ENCODE measurements at regions not wholly inside any gene's neighbourhood (a gene's known extent, or its start where the extent isn't known, plus 50 kb on each side); places are given as distances from the start of the nearest gene placed in this dataset.

- TF ChIP-seq CTCF (IDR thresholded peaks at IDR 0.05) (no peak), POLR2AphosphoS5 (IDR thresholded peaks at IDR 0.05; ENCODE audit: insufficient read depth in 1 of 2, low read depth in 1 of 2) (no peak), POLR2A (IDR thresholded peaks at IDR 0.05) (no peak)
- no peaks in the 10 kb centered on the region for H3K9me3 ChIP-seq
- H3K27me3 ChIP-seq, result no peaks in the 10 kb centered on the region
- no peak for DNase-seq (ENCODE audit: extremely low spot score in 2 of 2)
- H3K4me3 ChIP-seq, result no peak overlapping the region
- H3K27ac ChIP-seq, result no peak overlapping the region
- no peaks in the 10 kb centered on the region for H3K36me3 ChIP-seq
- intact Hi-C loops (cut with DNase I), result no loop called here
- H3K4me1 ChIP-seq, result no peaks in the 10 kb centered on the region
Observed at GRCh38 chr1:199173356-199173755, 534.5 kb downstream of the PTPRC start.

- Histone ChIP-seq H3K27ac (no peak overlapping the region), H3K27me3 (no peaks in the 10 kb centered on the region), H3K4me1 (no peaks in the 10 kb centered on the region), H3K36me3 (no peaks in the 10 kb centered on the region), H3K9me3 (no peaks in the 10 kb centered on the region), H3K4me3 (no peak overlapping the region)
- no peak for TF ChIP-seq POLR2A (IDR thresholded peaks at IDR 0.05)
- TF ChIP-seq CTCF (IDR thresholded peaks at IDR 0.05), result no peak
- no peak for TF ChIP-seq POLR2AphosphoS5 (IDR thresholded peaks at IDR 0.05; ENCODE audit: insufficient read depth in 1 of 2, low read depth in 1 of 2)
- intact Hi-C loops (cut with DNase I), result no loop called here
- DNase-seq (ENCODE audit: extremely low spot score in 2 of 2), result no peak
Observed at GRCh38 chr1:199174336-199174735, 535.5 kb downstream of the PTPRC start.

- DNase-seq (ENCODE audit: extremely low spot score in 2 of 2), result no peak
- intact Hi-C loops (cut with DNase I), result no loop called here
- H3K4me3 ChIP-seq, result no peak overlapping the region
Observed at GRCh38 chr1:199176713-199177112, 537.9 kb downstream of the PTPRC start.

GRCh38 chr1:199177241-199177640, 538.4 kb downstream of the PTPRC start:
- TF ChIP-seq POLR2AphosphoS5 (IDR thresholded peaks at IDR 0.05; ENCODE audit: insufficient read depth in 1 of 2, low read depth in 1 of 2) (no peak), CTCF (IDR thresholded peaks at IDR 0.05) (no peak), POLR2A (IDR thresholded peaks at IDR 0.05) (no peak)
- no peaks in the 10 kb centered on the region for H3K4me1 ChIP-seq
- H3K36me3 ChIP-seq, result no peaks in the 10 kb centered on the region
- H3K9me3 ChIP-seq, result no peaks in the 10 kb centered on the region
- no peak overlapping the region for H3K27ac ChIP-seq
- no peak for DNase-seq (ENCODE audit: extremely low spot score in 2 of 2)
- H3K27me3 ChIP-seq, result no peaks in the 10 kb centered on the region
- no peak overlapping the region for H3K4me3 ChIP-seq
- intact Hi-C loops (cut with DNase I), result no loop called here

More at GRCh38 chr1:199176713-199177112, 537.9 kb downstream of the PTPRC start:
- Histone ChIP-seq H3K36me3 (no peaks in the 10 kb centered on the region), H3K4me1 (no peaks in the 10 kb centered on the region), H3K9me3 (no peaks in the 10 kb centered on the region), H3K27ac (no peak overlapping the region), H3K27me3 (no peaks in the 10 kb centered on the region)
- TF ChIP-seq CTCF (IDR thresholded peaks at IDR 0.05) (no peak), POLR2AphosphoS5 (IDR thresholded peaks at IDR 0.05; ENCODE audit: insufficient read depth in 1 of 2, low read depth in 1 of 2) (no peak), POLR2A (IDR thresholded peaks at IDR 0.05) (no peak)

- Histone ChIP-seq H3K4me1 (no peaks in the 10 kb centered on the region), H3K9me3 (no peaks in the 10 kb centered on the region), H3K27ac (no peak overlapping the region), H3K27me3 (no peaks in the 10 kb centered on the region), H3K36me3 (no peaks in the 10 kb centered on the region), H3K4me3 (no peak overlapping the region)
- intact Hi-C loops (cut with DNase I), result no loop called here
- DNase-seq (ENCODE audit: extremely low spot score in 2 of 2), result no peak
- TF ChIP-seq CTCF (IDR thresholded peaks at IDR 0.05), result no peak
- no peak for TF ChIP-seq POLR2AphosphoS5 (IDR thresholded peaks at IDR 0.05; ENCODE audit: insufficient read depth in 1 of 2, low read depth in 1 of 2)
- TF ChIP-seq POLR2A (IDR thresholded peaks at IDR 0.05), result no peak
Observed at GRCh38 chr1:199178646-199179045, 539.8 kb downstream of the PTPRC start.

All from vagina (tissue), 2 donors.